HG02798 (cell line): ENCODE measurements at regions not wholly inside any gene's neighbourhood (a gene's known extent, or its start where the extent isn't known, plus 50 kb on each side); places are given as distances from the start of the nearest gene placed in this dataset.
"Not testable (repeated sequence)": the region's sequence is repeated elsewhere in the genome, so short reads cannot be mapped to it uniquely, and the experiment has no call there.

Experiments
- ATAC-seq: cut with Tn5 transposase; IDR thresholded peaks from one replicate; pipeline ENCODE4 v1.9.1; 2021; ENCODE audit warnings: mild to moderate bottlenecking; ENCODE audit not compliant: unreplicated experiment, poor library complexity

GRCh38 chr10:64358907-64359306, 837.7 kb downstream of the REEP3 start:
- ATAC-seq, result no peak

GRCh38 chr10:64360240-64360639, 839.0 kb downstream of the REEP3 start:
- ATAC-seq, result not testable (repeated sequence)

GRCh38 chr10:64363687-64364086, 842.5 kb downstream of the REEP3 start:
- no peak for ATAC-seq

GRCh38 chr10:64365663-64366062, 844.5 kb downstream of the REEP3 start:
- ATAC-seq, result no peak

- ATAC-seq, result no peak
Measured at GRCh38 chr10:64368298-64368697, 847.1 kb downstream of the REEP3 start.

GRCh38 chr10:64369885-64370773, 848.9 kb downstream of the REEP3 start:
- no peak for ATAC-seq

GRCh38 chr10:64374346-64374745, 853.1 kb downstream of the REEP3 start:
- no peak for ATAC-seq

GRCh38 chr10:64376167-64376566, 855.0 kb downstream of the REEP3 start:
- no peak for ATAC-seq

GRCh38 chr10:64379898-64380297, 858.7 kb downstream of the REEP3 start:
- no peak for ATAC-seq

- ATAC-seq, result no peak
Measured at GRCh38 chr10:64385355-64385754, 864.2 kb downstream of the REEP3 start.

- no peak for ATAC-seq
Measured at GRCh38 chr10:64394744-64395143, 873.5 kb downstream of the REEP3 start.

- ATAC-seq, result no peak
Measured at GRCh38 chr10:64396105-64396708, 875.0 kb downstream of the REEP3 start.

GRCh38 chr10:64397125-64397524, 875.9 kb downstream of the REEP3 start:
- no peak for ATAC-seq

- no peak for ATAC-seq
Measured at GRCh38 chr10:64408391-64409183, 887.4 kb downstream of the REEP3 start.

GRCh38 chr10:64409349-64409748, 888.1 kb downstream of the REEP3 start:
- no peak for ATAC-seq

GRCh38 chr10:64416011-64416410, 894.8 kb downstream of the REEP3 start:
- no peak for ATAC-seq

- ATAC-seq, result no peak
Measured at GRCh38 chr10:64419461-64419860, 898.3 kb downstream of the REEP3 start.

GRCh38 chr10:64426745-64427144, 905.5 kb downstream of the REEP3 start:
- ATAC-seq, result no peak

GRCh38 chr10:64430690-64431323, 909.6 kb downstream of the REEP3 start:
- no peak for ATAC-seq

- ATAC-seq, result not testable (repeated sequence)
Measured at GRCh38 chr10:64441872-64442271, 920.7 kb downstream of the REEP3 start.
